Gastrocnemius medialis (tissue), 4 donors: ENCODE measurements at regions not wholly inside any gene's neighbourhood (a gene's known extent, or its start where the extent isn't known, plus 50 kb on each side); places are given as distances from the start of the nearest gene placed in this dataset.

Source experiments
- CTCF ChIP-seq, 5 experiments: fragments of 450-650 bp in 3 of 5; fragments of 200-600 bp in 2 of 5; sonication (generic) in 2 of 5; IDR thresholded peaks in 4 of 5; conservative IDR thresholded peaks in 1 of 5; 1 replicate in 4 of 5; 2 replicates in 1 of 5; pipeline ENCODE4 v1.5.1; 2016 to 2019; ENCODE audit warnings: antibody characterized with exemption in 5 of 5, mild to moderate bottlenecking in 3 of 5, moderate library complexity in 3 of 5
- POLR2A ChIP-seq, 2 donors: fragments of 450-650 bp; IDR thresholded peaks; one replicate each; pipeline ENCODE4 v1.6.1; 2017; ENCODE audit warnings: antibody characterized with exemption in 2 of 2, mild to moderate bottlenecking in 2 of 2, moderate library complexity in 2 of 2

GRCh38 chr12:84636801-84637290 lies 275.8 kb downstream of the SLC6A15 start:
- TF ChIP-seq CTCF (IDR thresholded peaks at IDR 0.05 in 4 of 5, conservative IDR thresholded peaks at IDR 0.05 in 1 of 5) (no peak), POLR2A (IDR thresholded peaks at IDR 0.05) (no peak)
